ENCODE measurements at regions not wholly inside any gene's neighbourhood (a gene's known extent, or its start where the extent isn't known, plus 50 kb on each side); places are given as distances from the start of the nearest gene placed in this dataset.
"Not testable (repeated sequence)": the region's sequence is repeated elsewhere in the genome, so short reads cannot be mapped to it uniquely, and the experiment has no call there.

- DNase-seq (ENCODE audit: low spot score in 2 of 2); H3K4me1 ChIP-seq; in situ Hi-C loops (cut with MboI; ENCODE audit: low sequenced_read_pairs); H3K27me3 ChIP-seq (ENCODE audit: low read depth); H3K36me3 ChIP-seq (replicated peaks); H3K4me3 ChIP-seq; H3K9me3 ChIP-seq: not testable (repeated sequence)
These were observed 1188.4 kb downstream of the TMEM121 start for GRCh38 chr14:106714446-106715428.

- H3K36me3 ChIP-seq (replicated peaks); DNase-seq (ENCODE audit: low spot score in 2 of 2); H3K9me3 ChIP-seq; H3K27me3 ChIP-seq (ENCODE audit: low read depth); H3K4me3 ChIP-seq; in situ Hi-C loops (cut with MboI; ENCODE audit: low sequenced_read_pairs); H3K4me1 ChIP-seq: not testable (repeated sequence)
These were observed 1191.2 kb downstream of the TMEM121 start for GRCh38 chr14:106717544-106717943.

- H3K9me3 ChIP-seq; H3K4me1 ChIP-seq; DNase-seq (ENCODE audit: low spot score in 2 of 2); H3K27me3 ChIP-seq (ENCODE audit: low read depth); H3K36me3 ChIP-seq (replicated peaks); in situ Hi-C loops (cut with MboI; ENCODE audit: low sequenced_read_pairs); H3K4me3 ChIP-seq: not testable (repeated sequence)
These were observed 1193.5 kb downstream of the TMEM121 start for GRCh38 chr14:106719880-106720279.

GRCh38 chr14:106721926-106722325 is 1195.5 kb downstream of the TMEM121 start:
- DNase-seq (ENCODE audit: low spot score in 2 of 2); H3K4me1 ChIP-seq; H3K9me3 ChIP-seq; H3K36me3 ChIP-seq (replicated peaks); in situ Hi-C loops (cut with MboI; ENCODE audit: low sequenced_read_pairs); H3K27me3 ChIP-seq (ENCODE audit: low read depth); H3K4me3 ChIP-seq: not testable (repeated sequence)

GRCh38 chr14:106722813-106723687 is 1196.7 kb downstream of the TMEM121 start:
- H3K4me1 ChIP-seq; in situ Hi-C loops (cut with MboI; ENCODE audit: low sequenced_read_pairs); H3K36me3 ChIP-seq (replicated peaks); H3K4me3 ChIP-seq; DNase-seq (ENCODE audit: low spot score in 2 of 2); H3K9me3 ChIP-seq; H3K27me3 ChIP-seq (ENCODE audit: low read depth): not testable (repeated sequence)

- DNase-seq (ENCODE audit: low spot score in 2 of 2); H3K4me1 ChIP-seq; H3K27me3 ChIP-seq (ENCODE audit: low read depth); in situ Hi-C loops (cut with MboI; ENCODE audit: low sequenced_read_pairs); H3K36me3 ChIP-seq (replicated peaks); H3K4me3 ChIP-seq; H3K9me3 ChIP-seq: not testable (repeated sequence)
These were observed 1201.6 kb downstream of the TMEM121 start for GRCh38 chr14:106727962-106728361.

GRCh38 chr14:106728611-106729010 is 1202.2 kb downstream of the TMEM121 start:
- in situ Hi-C loops (cut with MboI; ENCODE audit: low sequenced_read_pairs), result no loop called here
- Histone ChIP-seq H3K4me3 (no peak overlapping the region), H3K4me1 (no peaks in the 10 kb centered on the region), H3K36me3 (replicated peaks) (no peaks in the 10 kb centered on the region), H3K27me3 (ENCODE audit: low read depth) (no peaks in the 10 kb centered on the region), H3K9me3 (no peaks in the 10 kb centered on the region)
- no peak for DNase-seq (ENCODE audit: low spot score in 2 of 2)

GRCh38 chr14:106729551-106729950 is 1203.2 kb downstream of the TMEM121 start:
- Histone ChIP-seq H3K4me1 (no peaks in the 10 kb centered on the region), H3K9me3 (no peaks in the 10 kb centered on the region), H3K4me3 (no peak overlapping the region), H3K36me3 (replicated peaks) (no peaks in the 10 kb centered on the region), H3K27me3 (ENCODE audit: low read depth) (no peaks in the 10 kb centered on the region)
- DNase-seq (ENCODE audit: low spot score in 2 of 2), result no peak
- in situ Hi-C loops (cut with MboI; ENCODE audit: low sequenced_read_pairs), result no loop called here

- Histone ChIP-seq H3K36me3 (replicated peaks) (no peaks in the 10 kb centered on the region), H3K9me3 (no peaks in the 10 kb centered on the region), H3K4me1 (no peaks in the 10 kb centered on the region), H3K27me3 (ENCODE audit: low read depth) (no peaks in the 10 kb centered on the region), H3K4me3 (no peak overlapping the region)
- in situ Hi-C loops (cut with MboI; ENCODE audit: low sequenced_read_pairs), result no loop called here
- no peak for DNase-seq (ENCODE audit: low spot score in 2 of 2)
These were observed 1207.4 kb downstream of the TMEM121 start for GRCh38 chr14:106733771-106734170.

- no peak for DNase-seq (ENCODE audit: low spot score in 2 of 2)
- no peaks in the 10 kb centered on the region for H3K27me3 ChIP-seq (ENCODE audit: low read depth)
- no peak overlapping the region for H3K4me3 ChIP-seq
- H3K9me3 ChIP-seq, result no peaks in the 10 kb centered on the region
- no peaks in the 10 kb centered on the region for H3K4me1 ChIP-seq
- in situ Hi-C loops (cut with MboI; ENCODE audit: low sequenced_read_pairs), result no loop called here
- no peaks in the 10 kb centered on the region for H3K36me3 ChIP-seq (replicated peaks)
These were observed 1210.6 kb downstream of the TMEM121 start for GRCh38 chr14:106737021-106737420.

- Histone ChIP-seq H3K9me3 (no peaks in the 10 kb centered on the region), H3K36me3 (replicated peaks) (no peaks in the 10 kb centered on the region), H3K27me3 (ENCODE audit: low read depth) (no peaks in the 10 kb centered on the region), H3K4me3 (no peak overlapping the region), H3K4me1 (no peaks in the 10 kb centered on the region)
- DNase-seq (ENCODE audit: low spot score in 2 of 2), result no peak
- in situ Hi-C loops (cut with MboI; ENCODE audit: low sequenced_read_pairs), result no loop called here
These were observed 1211.7 kb downstream of the TMEM121 start for GRCh38 chr14:106738075-106738474.

GRCh38 chr14:106738598-106739258 is 1212.3 kb downstream of the TMEM121 start:
- H3K36me3 ChIP-seq (replicated peaks); in situ Hi-C loops (cut with MboI; ENCODE audit: low sequenced_read_pairs); DNase-seq (ENCODE audit: low spot score in 2 of 2); H3K27me3 ChIP-seq (ENCODE audit: low read depth); H3K4me1 ChIP-seq; H3K4me3 ChIP-seq; H3K9me3 ChIP-seq: not testable (repeated sequence)

- H3K4me1 ChIP-seq; H3K4me3 ChIP-seq; H3K36me3 ChIP-seq (replicated peaks); DNase-seq (ENCODE audit: low spot score in 2 of 2); in situ Hi-C loops (cut with MboI; ENCODE audit: low sequenced_read_pairs); H3K9me3 ChIP-seq; H3K27me3 ChIP-seq (ENCODE audit: low read depth): not testable (repeated sequence)
These were observed 1214.9 kb downstream of the TMEM121 start for GRCh38 chr14:106741086-106741827.

All from HAP-1 (cell line).